Islet of Langerhans (tissue), 1 donor: ENCODE measurements at regions not wholly inside any gene's neighbourhood (a gene's known extent, or its start where the extent isn't known, plus 50 kb on each side); places are given as distances from the start of the nearest gene placed in this dataset.
A peak's percentile ranks its signal among the peaks of the same experiment; 100 is the strongest.

ENCODE experiments used
- FAIRE-seq: peaks from one replicate; lab custom pipeline; 2011; peaks lifted over from hg19 to GRCh38; lab: Jason Lieb, UNC

- FAIRE-seq = no peak
Measured at GRCh38 chr5:88486431-88486830, 217.8 kb upstream of the TMEM161B start.

GRCh38 chr5:88485531-88485930 is 216.9 kb upstream of the TMEM161B start:
- FAIRE-seq = no peak

GRCh38 chr5:88483964-88484672 is 215.5 kb upstream of the TMEM161B start:
- no peak for FAIRE-seq

GRCh38 chr5:88480801-88481499 is 212.3 kb upstream of the TMEM161B start:
- no peak for FAIRE-seq

- peak; percentile 88 for FAIRE-seq
Measured at GRCh38 chr5:88480245-88480644, 211.6 kb upstream of the TMEM161B start.

- FAIRE-seq = no peak
Measured at GRCh38 chr5:88474574-88474973, 205.9 kb upstream of the TMEM161B start.

- no peak for FAIRE-seq
Measured at GRCh38 chr5:88470745-88471144, 202.1 kb upstream of the TMEM161B start.

GRCh38 chr5:88459971-88460370 is 191.3 kb upstream of the TMEM161B start:
- FAIRE-seq = no peak

- FAIRE-seq = no peak
Measured at GRCh38 chr5:88452820-88453219, 184.2 kb upstream of the TMEM161B start.

- FAIRE-seq = no peak
Measured at GRCh38 chr5:88450239-88450638, 181.6 kb upstream of the TMEM161B start.

- no peak for FAIRE-seq
Measured at GRCh38 chr5:88438006-88438405, 169.4 kb upstream of the TMEM161B start.

GRCh38 chr5:88436290-88436689 is 167.6 kb upstream of the TMEM161B start:
- no peak for FAIRE-seq

- FAIRE-seq = no peak
Measured at GRCh38 chr5:88428633-88429032, 160.0 kb upstream of the TMEM161B start.

- no peak for FAIRE-seq
Measured at GRCh38 chr5:88426441-88426840, 157.8 kb upstream of the TMEM161B start.

GRCh38 chr5:88425124-88425523 is 156.5 kb upstream of the TMEM161B start:
- FAIRE-seq = no peak

GRCh38 chr5:88419931-88420330 is 151.3 kb upstream of the TMEM161B start:
- FAIRE-seq = no peak

GRCh38 chr5:88407341-88407740 is 138.7 kb upstream of the TMEM161B start:
- FAIRE-seq = no peak

GRCh38 chr5:88405783-88406182 is 137.1 kb upstream of the TMEM161B start:
- no peak for FAIRE-seq

- FAIRE-seq = no peak
Measured at GRCh38 chr5:88404405-88404804, 135.8 kb upstream of the TMEM161B start.

- no peak for FAIRE-seq
Measured at GRCh38 chr5:88401686-88402085, 133.0 kb upstream of the TMEM161B start.

GRCh38 chr5:88401228-88401627 is 132.6 kb upstream of the TMEM161B start:
- no peak for FAIRE-seq

GRCh38 chr5:88399561-88399960 is 130.9 kb upstream of the TMEM161B start:
- no peak for FAIRE-seq

- no peak for FAIRE-seq
Measured at GRCh38 chr5:88398316-88398715, 129.7 kb upstream of the TMEM161B start.

GRCh38 chr5:88396751-88397281 is 128.2 kb upstream of the TMEM161B start:
- FAIRE-seq = no peak
